ENCODE measurements at regions not wholly inside any gene's neighbourhood (a gene's known extent, or its start where the extent isn't known, plus 50 kb on each side); places are given as distances from the start of the nearest gene placed in this dataset.

DNA sequence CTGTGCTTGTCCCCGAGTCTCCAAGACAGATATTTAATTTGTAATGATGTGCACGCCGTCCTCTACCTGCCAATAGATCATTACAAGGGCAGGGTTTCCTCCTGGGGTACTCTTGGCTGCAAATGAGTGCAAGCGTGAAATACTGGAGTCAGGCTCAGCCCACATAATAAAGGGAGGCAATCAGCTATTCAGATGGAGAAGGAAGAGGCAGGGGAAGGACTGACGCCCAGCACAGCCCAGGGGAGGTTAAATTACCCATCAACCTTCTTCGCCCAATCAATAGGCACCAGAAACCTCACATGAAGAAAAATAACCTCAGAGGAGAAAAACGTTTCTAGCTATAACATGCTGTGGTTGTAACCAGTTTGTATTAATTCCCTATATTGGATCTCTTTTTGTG lies 544.9 kb upstream of the ADARB2 start:
- Mint-ChIP-seq H3K4me3 (no peak overlapping the region), H3K9me3 (no peaks in the 10 kb centered on the region), H3K36me3 (ENCODE audit: low read depth) (no peaks in the 10 kb centered on the region), H3K4me1 (no peaks in the 10 kb centered on the region), H3K27ac (no peak overlapping the region), H3K27me3 (ENCODE audit: low read depth) (peaks cover 3% of the 10 kb centered on the region)
- TF ChIP-seq, protein P1, sequence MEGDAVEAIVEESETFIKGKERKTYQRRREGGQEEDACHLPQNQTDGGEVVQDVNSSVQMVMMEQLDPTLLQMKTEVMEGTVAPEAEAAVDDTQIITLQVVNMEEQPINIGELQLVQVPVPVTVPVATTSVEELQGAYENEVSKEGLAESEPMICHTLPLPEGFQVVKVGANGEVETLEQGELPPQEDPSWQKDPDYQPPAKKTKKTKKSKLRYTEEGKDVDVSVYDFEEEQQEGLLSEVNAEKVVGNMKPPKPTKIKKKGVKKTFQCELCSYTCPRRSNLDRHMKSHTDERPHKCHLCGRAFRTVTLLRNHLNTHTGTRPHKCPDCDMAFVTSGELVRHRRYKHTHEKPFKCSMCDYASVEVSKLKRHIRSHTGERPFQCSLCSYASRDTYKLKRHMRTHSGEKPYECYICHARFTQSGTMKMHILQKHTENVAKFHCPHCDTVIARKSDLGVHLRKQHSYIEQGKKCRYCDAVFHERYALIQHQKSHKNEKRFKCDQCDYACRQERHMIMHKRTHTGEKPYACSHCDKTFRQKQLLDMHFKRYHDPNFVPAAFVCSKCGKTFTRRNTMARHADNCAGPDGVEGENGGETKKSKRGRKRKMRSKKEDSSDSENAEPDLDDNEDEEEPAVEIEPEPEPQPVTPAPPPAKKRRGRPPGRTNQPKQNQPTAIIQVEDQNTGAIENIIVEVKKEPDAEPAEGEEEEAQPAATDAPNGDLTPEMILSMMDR (IDR thresholded peaks at IDR 0.05; ENCODE audit: unreplicated experiment in 3 of 3): no peak

DNA sequence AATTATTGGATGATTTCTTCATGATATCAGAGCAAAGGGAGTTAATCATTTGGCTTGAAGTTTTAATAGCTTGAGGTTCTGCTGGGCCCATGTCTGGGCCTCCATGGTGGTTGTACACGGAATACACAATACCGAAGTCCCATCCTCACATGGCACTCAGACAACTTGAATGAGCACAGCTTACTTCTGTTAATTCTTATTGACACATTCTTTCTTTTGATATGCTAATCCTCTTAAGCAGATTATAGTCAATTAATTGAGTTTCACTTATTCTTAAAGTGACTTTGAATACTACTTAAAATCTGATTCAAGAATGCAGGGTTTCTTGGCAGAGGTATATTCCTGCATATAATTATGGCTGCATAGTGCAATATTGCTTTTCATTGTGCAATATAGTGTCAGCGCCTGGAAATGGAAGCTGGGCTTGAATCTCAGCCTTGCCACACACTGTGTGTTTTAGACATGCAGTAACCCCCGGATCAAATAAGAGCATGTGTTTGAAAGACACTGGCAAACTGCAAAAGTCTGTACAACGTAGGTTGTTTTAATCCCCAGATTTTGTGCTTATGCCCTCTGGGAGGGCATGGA lies 543.5 kb upstream of the ADARB2 start:
- H3K27me3 Mint-ChIP-seq (ENCODE audit: low read depth): peaks cover under 1% of the 10 kb centered on the region
- H3K27ac Mint-ChIP-seq: no peak overlapping the region
- H3K4me3 Mint-ChIP-seq: no peak overlapping the region
- no peaks in the 10 kb centered on the region for H3K36me3 Mint-ChIP-seq (ENCODE audit: low read depth)
- peaks cover 3% of the 10 kb centered on the region for H3K9me3 Mint-ChIP-seq
- H3K4me1 Mint-ChIP-seq: no peaks in the 10 kb centered on the region
- TF ChIP-seq, protein P1 (IDR thresholded peaks at IDR 0.05; ENCODE audit: unreplicated experiment in 3 of 3): no peak

DNA sequence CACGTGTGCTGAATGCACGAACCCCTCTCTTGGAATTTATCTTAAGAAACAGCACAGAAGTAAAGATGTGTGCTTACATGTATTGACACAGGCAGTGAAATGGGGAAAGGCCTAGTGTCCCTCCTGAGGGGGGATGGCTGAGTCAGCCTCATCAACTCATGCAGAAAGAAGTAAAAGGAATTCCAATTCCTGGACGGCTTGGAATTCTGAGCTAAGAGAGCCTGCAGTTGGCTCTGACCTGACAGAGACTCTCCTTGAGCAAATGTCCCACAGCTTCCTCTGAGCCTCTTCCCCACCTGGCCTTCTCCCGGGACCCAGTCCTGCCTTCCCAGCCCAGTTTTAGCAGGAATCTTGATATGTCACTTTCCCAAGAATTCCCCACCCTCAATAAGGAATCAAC lies 542.4 kb upstream of the ADARB2 start:
- no peaks in the 10 kb centered on the region for H3K4me1 Mint-ChIP-seq
- no peaks in the 10 kb centered on the region for H3K36me3 Mint-ChIP-seq (ENCODE audit: low read depth)
- H3K27me3 Mint-ChIP-seq (ENCODE audit: low read depth): no peaks in the 10 kb centered on the region
- no peak overlapping the region for H3K4me3 Mint-ChIP-seq
- TF ChIP-seq, protein P1 (IDR thresholded peaks at IDR 0.05; ENCODE audit: unreplicated experiment in 3 of 3): no peak
- peaks cover 3% of the 10 kb centered on the region for H3K9me3 Mint-ChIP-seq
- no peak overlapping the region for H3K27ac Mint-ChIP-seq

DNA sequence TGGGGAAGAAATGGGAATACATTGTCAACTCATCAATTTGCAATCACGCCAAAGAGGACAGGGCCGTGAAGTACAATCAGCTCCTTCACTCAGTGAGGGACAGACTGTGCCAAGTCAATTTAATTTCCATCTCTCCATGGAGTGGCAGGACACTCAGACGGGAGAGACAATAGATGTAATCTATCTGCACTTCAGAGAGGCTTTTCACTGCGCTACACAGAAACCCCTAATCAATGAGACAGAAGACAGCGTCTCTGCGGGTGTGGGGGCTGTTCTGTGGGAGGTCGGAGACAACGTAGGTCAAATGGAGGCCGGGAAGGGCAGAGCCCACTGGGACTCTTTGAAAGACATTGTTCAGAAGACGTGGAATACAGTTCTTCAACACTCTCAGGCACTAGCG lies 541.0 kb upstream of the ADARB2 start:
- Mint-ChIP-seq H3K36me3 (ENCODE audit: low read depth) (no peaks in the 10 kb centered on the region), H3K9me3 (peaks cover 8% of the 10 kb centered on the region), H3K4me1 (no peaks in the 10 kb centered on the region), H3K4me3 (no peak overlapping the region), H3K27me3 (ENCODE audit: low read depth) (no peaks in the 10 kb centered on the region), H3K27ac (no peak overlapping the region)
- TF ChIP-seq, protein P1 (IDR thresholded peaks at IDR 0.05; ENCODE audit: unreplicated experiment in 3 of 3): no peak

DNA sequence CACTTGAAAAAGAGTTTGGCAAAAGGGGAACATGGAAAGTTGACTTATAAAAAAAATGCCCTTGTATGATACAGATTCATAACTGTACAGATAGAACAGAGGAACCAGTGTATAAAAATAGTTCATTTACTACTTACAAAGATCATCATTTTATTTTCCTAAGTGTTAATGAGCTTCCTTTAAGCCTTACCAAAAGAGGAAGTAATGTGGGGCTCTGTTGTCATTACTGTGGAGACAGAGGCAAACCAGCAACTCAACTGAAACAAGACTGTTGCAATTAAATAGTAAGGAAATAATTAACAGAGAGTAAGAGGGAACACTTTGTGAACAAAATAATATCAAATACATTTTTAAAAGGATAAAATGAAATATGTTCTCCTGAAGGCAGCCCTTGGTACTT lies 526.2 kb upstream of the ADARB2 start:
- TF ChIP-seq, protein P1 (IDR thresholded peaks at IDR 0.05; ENCODE audit: unreplicated experiment in 3 of 3): no peak
- Mint-ChIP-seq H3K36me3 (ENCODE audit: low read depth) (no peaks in the 10 kb centered on the region), H3K27me3 (ENCODE audit: low read depth) (peaks cover 3% of the 10 kb centered on the region), H3K27ac (no peak overlapping the region), H3K4me1 (no peaks in the 10 kb centered on the region), H3K9me3 (peaks cover 12% of the 10 kb centered on the region), H3K4me3 (no peak overlapping the region)

DNA sequence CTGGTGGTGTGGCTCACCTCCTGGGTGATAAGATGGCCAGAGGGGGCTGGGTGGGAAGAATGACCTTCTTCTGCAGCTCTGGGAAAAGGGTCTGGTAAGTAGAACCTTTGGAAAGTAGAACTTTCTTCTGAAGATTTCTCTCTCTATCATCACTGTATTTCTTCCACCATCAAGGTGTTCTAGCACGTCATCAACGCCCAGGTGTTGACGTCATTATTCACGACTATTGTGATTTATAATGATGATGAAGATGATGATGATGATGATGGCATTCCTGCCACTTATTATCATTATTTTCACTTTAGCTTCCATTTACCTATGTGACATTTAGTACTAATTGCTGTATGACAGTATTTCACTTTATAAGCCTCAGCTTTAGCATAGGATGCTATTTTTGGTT lies 525.6 kb upstream of the ADARB2 start:
- Mint-ChIP-seq H3K9me3 (peaks cover 12% of the 10 kb centered on the region), H3K27ac (no peak overlapping the region), H3K27me3 (ENCODE audit: low read depth) (peaks cover 3% of the 10 kb centered on the region), H3K36me3 (ENCODE audit: low read depth) (no peaks in the 10 kb centered on the region), H3K4me3 (no peak overlapping the region), H3K4me1 (no peaks in the 10 kb centered on the region)
- TF ChIP-seq, protein P1 (IDR thresholded peaks at IDR 0.05; ENCODE audit: unreplicated experiment in 3 of 3): no peak

Measured in nephron (organoid).